GM23248 (cell line): ENCODE measurements at regions not wholly inside any gene's neighbourhood (a gene's known extent, or its start where the extent isn't known, plus 50 kb on each side); places are given as distances from the start of the nearest gene placed in this dataset.

Experiments used
- DNase-seq: peaks from one replicate; pipeline ENCODE4 v3.0.0-alpha.2; 2015
- H2AFZ ChIP-seq: fragments of 200-600 bp; sonication (generic); 2 replicates; pipeline ENCODE4 v1.6.1; 2016; ENCODE audit warnings: antibody characterized with exemption
- H3F3A ChIP-seq: fragments of 200-600 bp; sonication (generic); 2 replicates; pipeline ENCODE4 v1.6.1; 2016; ENCODE audit warnings: mild to moderate bottlenecking, antibody characterized with exemption, mixed run types; ENCODE audit not compliant: insufficient read depth
- H3K27ac ChIP-seq: fragments of 200-600 bp; sonication (generic); 2 replicates; pipeline ENCODE4 v1.5.1; 2016; ENCODE audit warnings: mild to moderate bottlenecking
- H3K27me3 ChIP-seq: fragments of 200-600 bp; sonication (generic); replicated peaks from 2 replicates; pipeline ENCODE4 v1.6.1; 2016; ENCODE audit warnings: mild to moderate bottlenecking; ENCODE audit not compliant: insufficient read depth
- H3K36me3 ChIP-seq: fragments of 200-600 bp; sonication (generic); 2 replicates; pipeline ENCODE4 v1.6.1; 2016; ENCODE audit warnings: low read depth, mild to moderate bottlenecking
- H3K4me1 ChIP-seq: fragments of 200-600 bp; sonication (generic); 2 replicates; pipeline ENCODE4 v1.6.1; 2016; ENCODE audit warnings: mild to moderate bottlenecking; ENCODE audit not compliant: insufficient read depth
- H3K4me2 ChIP-seq: fragments of 200-600 bp; sonication (generic); one replicate; pipeline ENCODE4 v1.6.1; 2016; ENCODE audit warnings: mild to moderate bottlenecking; ENCODE audit not compliant: unreplicated experiment
- H3K4me3 ChIP-seq: fragments of 200-600 bp; sonication (generic); 2 replicates; pipeline ENCODE4 v1.5.1; 2016; ENCODE audit warnings: mild to moderate bottlenecking
- H3K79me2 ChIP-seq: fragments of 200-600 bp; sonication (generic); 2 replicates; pipeline ENCODE4 v1.6.1; 2016; ENCODE audit warnings: mild to moderate bottlenecking; ENCODE audit not compliant: insufficient read depth
- H3K9ac ChIP-seq: fragments of 200-600 bp; sonication (generic); 2 replicates; pipeline ENCODE4 v1.6.1; 2016; ENCODE audit warnings: mild to moderate bottlenecking
- H3K9me2 ChIP-seq: fragments of 200-600 bp; sonication (generic); 2 replicates; pipeline ENCODE4 v1.6.1; 2016; ENCODE audit warnings: mixed run types, mild to moderate bottlenecking, moderate library complexity; ENCODE audit not compliant: insufficient read depth
- H3K9me3 ChIP-seq: fragments of 200-600 bp; sonication (generic); one replicate; pipeline ENCODE4 v1.6.1; 2017; ENCODE audit warnings: low read depth
- H4K20me1 ChIP-seq: fragments of 200-600 bp; sonication (generic); 2 replicates; pipeline ENCODE4 v1.6.0; 2016; ENCODE audit not compliant: insufficient read depth
- EZH2 ChIP-seq: fragments of 200-600 bp; sonication (generic); IDR thresholded peaks from 2 replicates; pipeline ENCODE4 v1.6.1; 2018; ENCODE audit warnings: antibody characterized with exemption, mild to moderate bottlenecking; ENCODE audit not compliant: insufficient read depth, poor library complexity, severe bottlenecking
- EZH2phosphoT487 ChIP-seq: fragments of 200-600 bp; sonication (generic); IDR thresholded peaks from 2 replicates; pipeline ENCODE4 v1.6.1; 2018; ENCODE audit warnings: antibody characterized with exemption, moderate library complexity, mild to moderate bottlenecking, low read depth; ENCODE audit not compliant: insufficient read depth
- WGBS, 2 experiments: methylation state at CpG; one replicate each; pipeline ENCODE4 v1.1.6; 2015 to 2017; ENCODE audit warnings: low lambda C conversion rate in 2 of 2, low coverage in 1 of 2; ENCODE audit errors: missing lambda C conversion rate in 2 of 2; 5-methylcytosine and 5-hydroxymethylcytosine counted together
- in situ Hi-C: fragments of 300-500 bp; cut with MboI; formaldehyde crosslinking; loops from 2 replicates; pipeline ENCODE4 v1.15.0; 2020

DNA sequence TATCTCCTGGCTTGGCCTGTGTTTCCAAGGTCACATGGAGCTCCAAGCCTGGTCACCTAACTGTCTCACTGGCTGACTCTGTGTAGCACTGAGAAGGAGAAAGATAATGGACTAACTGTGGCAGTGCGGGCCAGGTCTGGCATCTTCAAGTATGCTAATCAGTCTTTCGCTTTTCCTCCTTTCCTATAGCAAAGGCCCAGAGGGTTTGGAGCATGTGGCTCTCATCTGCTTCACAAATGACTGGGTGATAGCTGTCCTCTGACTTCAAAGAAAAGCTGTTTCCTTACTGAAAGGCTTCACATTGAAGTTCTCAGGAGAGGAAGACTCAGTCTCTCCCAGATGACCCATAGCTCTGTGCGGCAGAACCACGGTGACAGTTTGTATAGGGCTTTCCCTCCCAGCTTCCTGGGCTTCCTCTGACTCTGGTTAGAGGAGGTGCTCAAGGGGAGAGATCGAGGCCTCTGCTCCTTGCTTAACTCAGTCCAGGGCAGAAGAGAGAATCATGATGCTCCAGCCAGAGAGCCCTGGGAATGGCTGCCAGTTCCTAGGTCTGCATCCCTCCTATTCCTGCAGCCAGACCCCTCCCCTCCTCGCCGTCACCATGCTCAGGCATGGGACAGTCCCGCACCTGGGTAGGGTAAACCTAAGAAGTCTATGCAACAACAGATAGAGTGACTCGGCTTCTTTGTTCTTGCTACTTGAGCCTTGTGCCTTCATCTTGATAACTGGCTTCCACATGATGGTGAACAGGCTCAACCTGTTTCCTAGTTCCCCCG, 72.3 kb downstream of the CCDC71L start:
- Histone ChIP-seq H3K4me1 (no peaks in the 10 kb centered on the region; the same call in 1 of the 2 replicates), H3K9me2 (no peaks in the 10 kb centered on the region), H3K36me3 (no peaks in the 10 kb centered on the region), H4K20me1 (no peaks in the 10 kb centered on the region), H3K27me3 (no peaks in the 10 kb centered on the region), H2AFZ (no peak overlapping the region), H3K79me2 (no peaks in the 10 kb centered on the region), H3K27ac (no peak overlapping the region), H3K4me3 (no peak overlapping the region), H3K9me3 (no peaks in the 10 kb centered on the region), H3F3A (peaks cover 7% of the 10 kb centered on the region), H3K4me2 (no peak overlapping the region), H3K9ac (no peak overlapping the region)
- in situ Hi-C loops, result no loop called here
- DNase-seq, result no peak
- TF ChIP-seq EZH2phosphoT487 (no peak), EZH2 (no peak)
- 76% methylated on average over 10 of the region's 10 CpGs for WGBS, 2 experiments

DNA sequence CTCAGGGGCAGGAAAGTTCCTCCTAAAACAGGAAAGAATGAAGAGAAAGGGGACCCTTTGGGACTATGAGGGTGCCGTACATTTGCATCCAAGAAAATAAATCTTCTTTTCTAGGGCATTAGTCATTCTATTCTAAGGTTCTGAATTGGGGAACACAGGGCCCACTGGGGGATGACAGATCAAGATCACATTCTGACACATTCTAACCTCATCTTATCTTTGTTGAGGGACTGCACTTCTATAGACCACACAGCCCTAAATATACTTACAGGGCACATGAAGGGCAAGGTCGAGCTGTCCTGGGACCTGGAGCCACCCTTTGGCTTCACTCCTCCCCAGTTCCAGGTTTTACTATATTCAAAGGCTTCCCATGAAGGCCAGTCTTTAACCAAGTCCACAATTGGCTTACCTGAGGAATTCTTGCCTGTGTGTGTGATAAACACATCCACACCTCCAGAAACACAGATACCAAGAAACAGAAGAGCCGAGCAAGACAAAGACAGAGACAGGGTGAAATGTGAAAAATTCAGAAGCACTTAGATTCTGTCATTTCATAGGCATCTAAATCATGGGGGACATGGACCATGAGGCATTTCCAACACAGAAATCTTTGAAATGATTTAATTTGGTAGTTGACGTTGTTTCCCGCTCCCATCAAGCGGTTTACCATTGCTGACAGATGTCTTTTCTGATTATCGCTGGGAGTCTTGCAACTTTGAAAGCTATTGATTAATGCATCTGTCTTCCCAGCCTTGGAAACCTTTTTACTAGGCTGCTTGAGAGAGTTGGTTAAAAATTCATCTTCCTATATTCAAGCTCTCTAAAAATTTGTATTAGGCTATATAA, 75.8 kb downstream of the CCDC71L start:
- H3K27me3 ChIP-seq, result no peaks in the 10 kb centered on the region
- WGBS, 2 experiments, result 81 to 82% methylated on average over 7 of the region's 7 CpGs
- TF ChIP-seq EZH2 (no peak), EZH2phosphoT487 (no peak)
- H3F3A ChIP-seq, result peaks cover 23% of the 10 kb centered on the region
- no peak overlapping the region for H3K4me2 ChIP-seq
- no peaks in the 10 kb centered on the region for H3K36me3 ChIP-seq
- H3K9me2 ChIP-seq, result no peaks in the 10 kb centered on the region
- peaks cover 6% of the 10 kb centered on the region; the same call in 1 of the 2 replicates for H3K4me1 ChIP-seq
- no peak overlapping the region for H3K9ac ChIP-seq
- peak overlapping the region; percentile 34; the same call in 1 of the 2 replicates for H2AFZ ChIP-seq
- H4K20me1 ChIP-seq, result no peaks in the 10 kb centered on the region
- H3K27ac ChIP-seq, result no peak overlapping the region
- H3K9me3 ChIP-seq, result no peaks in the 10 kb centered on the region
- in situ Hi-C loops, result no loop called here
- no peak overlapping the region for H3K4me3 ChIP-seq
- no peaks in the 10 kb centered on the region for H3K79me2 ChIP-seq
- DNase-seq, result no peak

DNA sequence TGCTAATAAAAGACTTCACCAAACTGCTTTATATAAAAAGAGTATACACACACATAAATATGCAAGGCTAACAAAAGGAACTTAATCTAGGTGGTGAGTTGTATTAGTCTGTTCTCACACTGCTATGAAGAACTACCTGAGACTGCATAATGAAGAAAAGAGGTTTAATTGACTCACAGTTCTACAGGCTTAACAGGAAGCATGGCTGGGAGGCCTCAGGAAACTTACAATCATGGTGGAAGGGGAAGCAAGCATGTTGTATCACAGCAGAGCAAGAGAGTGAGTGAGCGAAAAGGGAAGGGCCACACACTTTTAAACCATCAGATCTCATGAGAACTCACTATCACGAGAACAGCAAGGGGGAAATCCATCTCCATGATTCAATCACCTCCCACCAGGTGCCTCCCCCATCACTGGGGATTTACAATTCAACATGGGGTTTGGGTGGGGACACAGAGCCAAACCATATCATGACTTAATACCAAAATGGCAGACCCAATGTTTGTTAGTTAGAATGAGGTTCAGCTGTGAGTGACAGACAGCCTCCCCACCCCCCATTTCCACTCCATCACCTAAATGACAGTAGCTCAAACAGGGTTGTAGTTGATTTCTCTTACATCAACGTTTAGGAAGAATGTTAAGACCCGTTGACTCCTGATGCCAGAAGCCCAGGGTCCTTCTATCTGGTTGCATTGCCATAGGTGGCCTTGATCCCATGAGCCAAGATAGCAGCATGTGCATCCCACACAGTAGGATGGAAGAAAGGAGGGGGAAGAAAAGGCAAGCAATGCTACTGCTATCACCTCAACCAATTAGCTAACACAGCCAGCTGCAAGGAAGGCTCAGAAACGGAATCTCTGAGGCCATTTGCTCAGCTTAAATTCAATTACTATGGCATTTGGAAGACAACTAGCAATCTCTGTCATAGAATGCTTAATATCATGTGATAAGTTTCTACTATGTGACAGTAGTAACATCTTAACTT, 77.0 kb downstream of the CCDC71L start:
- TF ChIP-seq EZH2 (no peak), EZH2phosphoT487 (no peak)
- H3K27me3 ChIP-seq, result no peaks in the 10 kb centered on the region
- H2AFZ ChIP-seq, result no peak overlapping the region
- peaks cover 23% of the 10 kb centered on the region for H3F3A ChIP-seq
- H3K4me2 ChIP-seq, result no peak overlapping the region
- 0 out of 2 replicates have a peak overlapping the region, but pooled peaks have one; percentile 32 for H3K27ac ChIP-seq
- 79 to 81% methylated on average over 5 of the region's 5 CpGs for WGBS, 2 experiments
- no peaks in the 10 kb centered on the region for H3K36me3 ChIP-seq
- in situ Hi-C loops, result no loop called here
- H3K9me3 ChIP-seq, result no peaks in the 10 kb centered on the region
- peaks cover 12% of the 10 kb centered on the region; the same call in 1 of the 2 replicates for H3K4me1 ChIP-seq
- H3K9me2 ChIP-seq, result no peaks in the 10 kb centered on the region
- H3K9ac ChIP-seq, result no peak overlapping the region
- no peak for DNase-seq
- H3K79me2 ChIP-seq, result no peaks in the 10 kb centered on the region
- no peak overlapping the region for H3K4me3 ChIP-seq
- no peaks in the 10 kb centered on the region for H4K20me1 ChIP-seq

DNA sequence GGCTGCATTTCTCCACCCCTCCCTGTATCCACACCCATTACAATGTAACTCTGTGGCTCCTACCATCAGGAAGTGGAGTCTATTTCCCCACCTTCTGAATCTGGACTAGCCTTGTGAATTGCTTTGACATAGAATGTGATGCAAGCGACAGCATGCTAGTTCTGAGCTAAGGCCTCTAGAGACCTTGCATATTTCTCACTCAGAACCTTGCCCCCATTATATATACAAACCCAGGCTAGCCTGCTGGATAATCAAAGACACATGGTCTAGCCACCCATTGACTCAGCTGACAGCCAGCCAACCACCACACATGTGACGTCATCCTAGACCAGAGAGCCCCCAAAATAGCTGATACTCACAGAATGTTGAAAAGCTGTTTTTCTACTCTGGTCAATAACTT, 77.9 kb downstream of the CCDC71L start:
- Histone ChIP-seq H3K4me2 (no peak overlapping the region), H3K9ac (no peak overlapping the region), H3K36me3 (no peaks in the 10 kb centered on the region), H3K27me3 (no peaks in the 10 kb centered on the region), H4K20me1 (no peaks in the 10 kb centered on the region), H3K4me1 (peaks cover 12% of the 10 kb centered on the region; the same call in 1 of the 2 replicates), H2AFZ (no peak overlapping the region), H3K9me3 (no peaks in the 10 kb centered on the region), H3K9me2 (no peaks in the 10 kb centered on the region), H3F3A (peaks cover 23% of the 10 kb centered on the region), H3K79me2 (no peaks in the 10 kb centered on the region), H3K4me3 (no peak overlapping the region), H3K27ac (peak overlapping the region; percentile 32; the same call in 1 of the 2 replicates)
- DNase-seq, result peak; percentile 76
- in situ Hi-C loops, result no loop called here
- TF ChIP-seq EZH2phosphoT487 (no peak), EZH2 (no peak)
- 33 to 46% methylated on average over 2 of the region's 2 CpGs for WGBS, 2 experiments
